GM19240 (cell line): ENCODE measurements at regions not wholly inside any gene's neighbourhood (a gene's known extent, or its start where the extent isn't known, plus 50 kb on each side); places are given as distances from the start of the nearest gene placed in this dataset.

ENCODE experiments used
- DNase-seq: peaks from one replicate; pipeline ENCODE4 v3.0.0; 2011; ENCODE audit warnings: low spot score; ENCODE audit not compliant: insufficient read length

DNA sequence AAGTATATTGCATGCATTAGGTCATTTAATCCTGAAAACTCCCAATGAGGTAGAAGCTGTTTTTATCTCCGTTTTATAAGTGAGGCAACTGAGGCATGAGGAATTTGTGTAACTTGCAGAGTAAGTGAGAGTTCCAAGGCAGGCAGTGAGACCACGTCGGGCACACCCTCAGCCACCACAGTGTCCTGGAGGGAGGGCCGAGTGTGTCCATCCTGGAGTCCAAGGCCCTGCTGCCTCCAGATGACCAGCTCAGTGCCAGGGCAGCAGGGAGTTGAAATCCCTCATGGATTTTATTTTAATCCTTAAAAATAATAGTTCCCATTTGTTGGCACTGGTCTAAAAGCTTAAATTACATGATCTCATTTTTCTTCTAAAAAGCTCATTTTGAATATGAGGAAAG is 104.6 kb upstream of the SMIM23 start:
- no peak for DNase-seq

DNA sequence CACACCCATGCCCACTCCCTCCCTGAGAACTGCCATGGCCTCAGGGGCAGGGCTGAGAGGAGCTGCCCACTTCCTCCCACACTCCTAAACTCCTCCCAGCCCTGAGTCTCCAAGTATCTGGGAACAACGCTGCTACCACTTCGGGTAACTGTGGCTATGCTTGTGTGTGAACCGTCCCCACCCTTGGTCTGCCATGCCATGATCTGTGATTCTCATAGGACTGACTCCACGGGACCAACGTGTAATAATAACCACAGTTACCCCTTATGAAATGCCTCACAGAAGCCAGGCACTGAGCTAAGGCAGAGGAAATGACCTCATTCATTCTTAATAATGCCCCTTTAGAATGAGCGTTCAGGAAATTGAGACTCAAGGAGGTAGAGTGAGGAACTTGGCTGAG is 103.9 kb upstream of the SMIM23 start:
- no peak for DNase-seq

DNA sequence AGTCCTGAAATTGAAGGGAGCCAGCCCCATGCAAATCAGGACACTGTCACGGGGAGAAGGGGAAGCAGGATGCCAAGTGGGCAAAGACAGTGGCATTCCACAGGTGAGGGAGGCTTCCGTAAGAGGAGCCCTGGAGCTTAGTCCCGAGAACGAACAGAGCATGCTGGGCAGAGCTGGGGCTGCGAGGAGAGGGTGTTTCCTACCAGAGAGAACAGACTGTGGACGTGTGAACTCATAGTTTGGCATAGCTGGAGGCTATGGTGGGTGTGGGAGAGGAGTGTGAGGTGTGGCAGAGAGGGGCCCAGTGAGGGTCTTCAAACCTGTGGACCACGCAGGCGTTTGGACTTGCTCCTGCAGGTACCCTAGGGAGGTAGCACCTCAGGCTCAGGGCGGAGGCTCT is 102.8 kb upstream of the SMIM23 start:
- DNase-seq = no peak

DNA sequence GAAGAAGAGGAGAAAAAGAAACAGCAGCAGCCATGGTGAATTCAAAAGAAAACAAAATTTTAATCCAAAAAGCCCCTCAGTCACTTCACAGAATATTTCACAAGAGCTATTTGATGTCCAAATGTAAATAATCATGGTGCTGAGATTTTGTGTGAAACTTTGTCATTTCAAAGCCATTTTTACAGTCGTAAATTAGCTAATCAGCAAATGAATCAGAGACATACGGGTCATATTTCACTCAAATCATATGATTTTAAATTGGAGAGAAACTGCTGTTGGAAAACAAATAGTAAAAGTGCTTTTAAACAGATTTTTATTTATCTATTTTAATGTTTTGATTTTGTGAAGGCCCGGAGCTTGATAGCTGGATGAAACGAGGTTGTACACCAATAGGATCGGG is 101.4 kb upstream of the SMIM23 start:
- no peak for DNase-seq

DNA sequence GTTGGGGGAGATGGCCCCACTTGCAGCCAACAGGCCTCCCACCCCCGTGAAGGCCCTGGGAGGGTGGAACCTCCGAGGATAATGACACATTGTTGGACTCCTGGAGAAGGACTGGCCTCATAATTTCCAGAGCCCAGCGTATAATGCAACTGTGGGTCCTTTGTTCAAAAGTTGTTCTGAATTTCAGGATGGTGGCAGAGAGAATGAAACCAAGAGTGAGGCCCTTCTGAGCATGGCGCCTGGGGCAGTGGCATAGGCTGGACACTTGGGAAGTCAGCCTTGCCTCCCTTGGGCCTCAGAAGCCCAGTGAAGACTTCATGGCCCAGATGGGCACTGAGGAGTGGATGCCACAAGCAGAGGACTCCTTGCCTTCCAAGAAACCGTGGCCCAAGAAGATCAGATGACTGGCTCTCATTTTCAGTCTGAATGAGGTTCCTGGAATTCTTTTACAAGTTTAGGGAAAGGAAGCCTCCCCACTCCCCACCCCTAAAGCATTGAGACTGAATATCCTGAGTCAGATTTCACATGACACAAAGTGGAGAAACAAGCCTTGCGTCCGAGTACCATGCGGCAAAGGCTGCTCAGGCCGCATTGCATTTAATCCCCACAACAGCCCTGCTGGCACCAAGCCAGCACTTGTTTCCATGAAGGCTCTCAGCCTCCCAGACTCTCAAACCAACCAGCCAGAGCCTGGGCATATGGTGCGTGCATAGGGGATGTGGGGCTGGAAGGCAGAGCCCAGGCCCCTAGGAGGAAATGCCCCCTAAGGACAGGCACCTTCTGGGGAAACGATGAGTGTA is 96.7 kb upstream of the SMIM23 start:
- no peak for DNase-seq

DNA sequence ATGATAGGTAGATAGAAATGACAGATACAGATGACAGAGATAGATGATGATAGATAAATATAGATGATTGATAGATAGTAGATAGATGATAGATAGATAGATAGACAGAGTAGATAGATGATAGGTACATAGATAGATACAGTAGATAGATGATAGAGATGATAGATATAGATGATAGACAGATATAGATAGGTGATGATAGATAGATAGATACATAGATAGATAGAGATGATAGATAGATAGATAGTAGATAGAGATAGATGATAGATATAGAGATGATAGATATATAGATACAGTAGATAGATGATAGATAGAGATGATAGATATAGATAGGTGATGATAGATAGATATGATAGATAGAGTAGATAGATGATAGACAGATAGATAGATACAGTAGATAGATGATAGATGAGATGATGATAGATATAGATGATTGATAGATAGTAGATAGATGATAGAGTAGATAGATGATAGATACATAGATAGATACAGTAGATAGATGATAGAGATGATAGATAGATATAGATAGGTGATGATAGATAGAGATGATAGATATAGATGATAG is 95.7 kb upstream of the SMIM23 start:
- no peak for DNase-seq

DNA sequence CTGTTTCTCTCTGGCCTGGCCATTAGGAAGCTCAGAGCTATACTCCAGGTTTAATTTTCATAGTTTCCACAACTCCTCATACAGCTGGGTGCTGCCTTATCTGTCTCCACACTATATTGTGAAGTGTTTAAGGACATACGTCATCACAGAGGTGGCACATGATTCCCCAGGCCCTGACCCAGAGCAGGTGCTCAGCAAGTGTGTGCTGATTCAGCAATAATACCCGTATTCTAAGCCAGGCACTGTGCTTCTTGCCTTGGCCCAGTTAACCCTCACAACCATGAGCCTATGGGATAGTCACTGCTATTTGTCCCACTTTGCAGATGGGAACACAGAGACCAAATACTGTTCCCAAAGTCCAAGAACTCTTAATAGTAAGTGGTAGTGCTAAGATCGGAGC is 93.5 kb upstream of the SMIM23 start:
- no peak for DNase-seq

DNA sequence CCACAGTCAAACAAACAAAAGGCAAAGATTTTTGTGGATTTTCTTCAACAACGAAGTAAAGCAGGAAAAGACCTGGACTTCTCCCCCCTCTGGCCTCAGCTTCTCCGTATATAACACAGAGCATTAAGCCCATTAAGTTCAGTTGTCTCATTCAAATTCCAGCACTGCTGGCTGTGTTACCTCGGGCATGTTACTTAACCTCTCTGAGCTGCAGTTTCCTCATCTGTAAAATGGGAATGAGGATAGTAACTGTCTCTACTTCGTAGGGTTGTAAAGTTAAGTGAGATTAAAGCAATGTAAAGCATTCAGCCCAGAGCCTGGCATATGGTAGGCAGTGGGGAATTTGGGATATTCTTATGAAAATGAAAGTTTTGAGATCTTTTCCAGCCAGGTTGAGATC is 92.7 kb upstream of the SMIM23 start:
- DNase-seq = no peak

DNA sequence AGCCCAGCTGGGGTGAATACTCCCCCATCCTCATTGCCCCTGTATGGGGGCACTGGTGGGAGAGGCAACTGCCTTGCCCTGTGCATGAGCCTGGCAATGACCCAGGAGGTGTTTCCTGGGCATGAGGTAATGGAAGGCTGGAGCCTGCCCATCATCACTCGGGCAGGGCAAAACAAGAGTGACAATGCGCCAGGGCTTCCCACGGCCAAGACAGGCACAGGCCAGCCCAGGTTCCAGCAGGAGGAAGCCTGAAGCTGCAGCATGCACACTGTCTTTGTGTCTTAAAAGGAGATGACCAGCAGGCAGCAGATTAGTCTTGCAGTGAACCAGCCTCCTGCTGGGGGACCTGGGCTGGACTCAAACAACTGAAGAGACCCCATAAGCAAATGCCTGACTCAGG is 92.2 kb upstream of the SMIM23 start:
- no peak for DNase-seq

DNA sequence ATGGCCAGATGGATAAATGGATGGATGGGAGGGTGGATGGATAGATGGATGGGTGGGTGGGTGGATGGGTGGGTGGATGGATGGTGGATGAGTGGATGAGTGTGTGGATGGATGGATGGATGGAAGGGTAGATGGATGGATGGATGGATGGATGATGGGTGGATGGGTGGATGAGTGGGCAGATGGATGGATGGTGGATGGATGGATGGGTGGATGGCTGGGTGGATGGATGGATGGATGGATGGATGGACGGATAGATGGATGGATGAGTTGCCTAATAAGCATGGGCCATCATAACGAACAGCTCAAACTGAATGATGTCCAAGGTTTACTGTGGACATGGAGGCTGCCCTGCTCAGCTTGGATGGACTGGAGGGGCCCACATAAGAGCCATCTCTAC is 89.8 kb upstream of the SMIM23 start:
- DNase-seq = no peak

DNA sequence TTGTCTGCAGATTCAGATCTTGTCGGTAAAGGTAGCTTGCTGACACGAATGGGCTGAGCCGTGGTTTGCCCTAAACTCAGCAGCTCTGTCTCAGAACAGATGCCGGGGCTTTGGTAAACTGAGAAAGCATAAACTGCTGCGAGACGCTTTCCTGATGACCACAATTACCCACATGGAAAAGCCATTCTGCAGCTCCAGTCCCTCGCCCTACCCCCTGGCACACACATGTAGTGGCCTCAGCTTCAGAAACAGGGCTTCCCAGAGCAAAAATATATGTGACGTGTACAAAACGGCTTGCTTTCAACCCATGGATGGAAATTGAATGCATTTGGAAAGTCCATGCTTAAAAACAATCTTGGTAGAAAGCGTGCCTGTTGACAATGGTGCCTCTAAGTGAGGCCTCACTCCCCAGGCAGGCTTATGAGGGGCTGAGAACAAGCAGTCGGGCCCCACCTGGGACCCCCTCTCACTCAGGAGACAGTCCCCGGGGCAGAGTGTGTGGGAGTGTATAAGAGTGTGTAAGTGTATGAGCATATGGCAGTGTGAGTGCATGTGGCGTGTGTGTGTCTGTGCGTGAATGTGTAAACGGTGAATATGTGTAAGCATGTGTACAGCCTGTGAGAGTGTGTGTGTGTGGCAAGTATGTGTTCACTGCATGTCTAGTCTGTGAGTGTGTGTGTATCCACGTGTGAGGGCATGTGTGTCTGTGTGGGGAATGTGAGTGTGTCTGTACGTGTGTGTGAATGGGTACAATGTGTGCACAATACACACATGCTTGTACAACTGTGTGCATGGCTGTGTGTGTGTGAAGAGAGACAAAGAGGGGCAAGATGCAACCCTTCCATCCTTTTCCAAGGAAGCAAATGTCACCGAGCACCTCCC is 88.2 kb upstream of the SMIM23 start:
- DNase-seq = no peak

DNA sequence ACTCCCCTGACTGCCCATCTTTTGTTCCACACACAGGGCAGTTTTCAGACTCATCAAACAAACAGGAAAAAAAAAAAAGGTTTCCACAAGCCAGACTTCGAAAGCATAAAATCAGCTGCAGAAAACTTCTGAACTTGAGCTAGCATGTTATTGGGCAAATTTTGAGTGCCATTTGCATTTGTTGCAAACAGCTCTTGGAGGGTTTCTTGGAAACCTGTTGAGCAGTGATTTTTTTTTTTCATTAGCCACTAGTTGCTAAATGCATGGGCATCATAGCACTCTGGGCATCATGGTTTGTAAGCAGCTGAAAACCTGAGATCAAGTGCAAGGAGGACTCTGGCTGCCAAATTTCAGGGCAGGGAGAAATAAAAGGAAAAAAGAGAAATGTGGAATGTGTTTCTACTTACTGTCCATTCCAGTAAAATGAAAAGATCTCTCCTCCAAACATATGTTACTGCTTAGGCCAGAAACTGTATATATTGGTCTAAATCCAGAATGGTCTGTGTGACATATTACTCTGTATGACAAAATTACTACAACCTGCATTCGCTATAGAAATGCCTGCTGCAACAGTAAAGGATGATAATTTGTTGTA is 85.2 kb upstream of the SMIM23 start:
- DNase-seq = no peak

DNA sequence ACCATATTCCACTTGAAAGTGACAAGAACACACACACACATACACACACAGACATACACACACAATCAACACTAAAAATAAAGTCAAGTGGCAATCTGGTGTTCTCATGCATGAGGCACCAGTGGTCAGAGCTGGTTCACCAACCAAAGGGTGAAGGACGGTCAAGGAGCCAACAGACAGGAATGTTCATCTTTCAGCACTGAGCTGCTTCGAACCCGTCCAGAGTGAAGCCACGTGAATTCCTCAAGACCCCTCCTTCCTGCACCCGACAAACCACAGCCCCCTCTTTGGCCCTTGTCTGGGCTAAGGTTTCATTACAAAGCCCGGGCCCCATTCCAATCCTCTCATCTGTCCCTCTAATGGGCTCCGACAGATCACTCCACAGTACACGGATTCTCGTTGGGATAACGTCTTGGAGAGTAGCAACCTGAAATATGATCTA is 84.5 kb upstream of the SMIM23 start:
- DNase-seq = no peak

DNA sequence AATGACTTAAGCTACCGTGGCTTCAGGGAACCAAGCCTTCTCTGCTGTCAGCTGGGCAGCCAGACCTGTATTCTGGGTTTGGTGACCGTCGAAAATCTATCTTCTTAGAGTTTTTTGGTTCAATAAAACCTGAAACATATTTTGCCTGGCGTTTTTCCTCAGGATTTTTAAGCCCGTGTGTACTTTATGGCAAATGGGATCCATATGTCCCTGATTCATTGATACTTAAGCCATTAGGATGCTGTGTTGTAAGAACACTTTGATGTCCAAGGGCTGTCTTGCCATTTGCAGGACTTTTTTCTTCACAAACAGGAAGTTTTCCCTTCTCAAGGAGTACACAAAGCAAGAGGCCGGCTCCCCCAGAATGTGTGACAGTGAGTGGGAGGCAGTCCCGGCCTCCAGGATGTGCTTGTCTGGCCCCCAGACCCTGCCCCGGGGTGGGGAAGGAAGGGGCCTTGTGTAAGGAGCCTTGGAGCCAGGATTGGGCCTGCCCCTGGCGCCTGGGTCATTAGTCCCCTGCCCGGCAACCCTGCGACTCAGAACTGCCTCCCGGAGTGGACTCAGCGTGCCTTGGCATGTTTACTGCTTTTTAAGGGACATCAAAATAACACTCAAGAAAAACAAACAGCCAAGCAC is 83.4 kb upstream of the SMIM23 start:
- no peak for DNase-seq

DNA sequence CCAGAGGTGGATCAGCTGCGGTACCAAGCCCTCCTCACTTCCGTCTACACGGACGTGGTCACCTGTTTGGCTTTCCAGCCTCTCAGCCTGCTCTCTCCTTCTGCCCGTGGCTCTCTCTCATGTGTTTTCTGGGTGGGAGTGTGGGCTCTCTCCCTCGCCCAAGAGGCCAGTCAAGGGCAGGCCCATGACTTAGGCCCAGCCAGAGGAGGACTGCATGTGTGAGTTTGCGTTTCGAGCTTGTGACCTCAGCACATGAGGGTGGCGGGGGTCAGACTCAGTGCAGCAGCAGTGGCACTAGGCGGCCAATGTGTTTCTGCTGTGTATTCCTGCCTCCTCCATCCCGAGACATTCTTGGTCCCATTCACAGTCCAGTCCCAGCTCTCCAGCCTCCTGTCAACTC is 82.5 kb upstream of the SMIM23 start:
- DNase-seq = no peak

DNA sequence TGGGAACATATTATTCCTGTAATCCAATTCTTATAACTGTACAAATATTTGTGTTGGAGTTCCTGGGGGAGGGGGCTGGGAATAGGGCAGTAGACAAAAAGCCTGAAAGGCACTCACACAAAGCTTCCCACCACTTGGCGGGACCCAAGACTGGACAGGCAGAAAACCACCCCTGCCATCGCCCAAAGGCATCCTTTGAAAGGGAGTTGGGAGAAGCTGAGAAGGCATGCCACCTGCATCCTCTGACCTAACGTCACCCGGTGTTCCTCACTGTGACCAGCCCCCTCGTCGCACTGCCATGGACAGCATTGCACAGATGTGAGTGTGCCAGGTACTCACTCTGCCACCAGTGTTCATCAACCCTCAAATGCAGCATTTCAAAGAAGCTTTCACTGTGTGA is 80.6 kb upstream of the SMIM23 start:
- no peak for DNase-seq

DNA sequence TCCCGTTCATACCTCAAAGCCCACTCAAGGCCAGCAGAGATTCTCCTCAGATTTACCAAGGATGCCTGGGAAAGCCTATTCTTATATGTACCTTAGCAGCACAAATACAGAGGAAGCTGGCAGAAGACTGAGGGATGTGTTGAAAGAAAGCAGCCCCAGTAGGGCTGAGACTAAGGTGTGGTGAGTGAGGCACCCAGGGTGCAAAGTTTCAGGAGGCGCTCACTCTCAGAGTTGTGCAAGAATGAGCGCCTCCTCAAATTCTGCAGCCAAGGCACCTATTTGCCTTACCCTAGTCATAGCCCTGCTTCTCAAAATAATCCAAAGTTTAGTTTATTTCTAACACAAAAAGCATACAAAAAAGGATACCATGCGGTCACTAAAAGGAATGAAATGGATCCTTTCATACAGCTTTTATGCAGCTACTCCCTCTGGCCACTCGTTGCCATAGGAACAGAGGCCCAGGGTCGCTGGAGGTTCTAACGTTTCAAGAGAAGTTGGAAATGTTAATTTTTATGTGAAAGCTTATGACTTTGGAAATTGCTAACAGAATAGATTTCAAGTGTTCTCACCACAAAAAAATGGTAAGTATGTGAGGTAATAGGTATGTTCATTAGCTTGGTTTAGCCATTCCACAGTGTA is 79.7 kb upstream of the SMIM23 start:
- DNase-seq = no peak

DNA sequence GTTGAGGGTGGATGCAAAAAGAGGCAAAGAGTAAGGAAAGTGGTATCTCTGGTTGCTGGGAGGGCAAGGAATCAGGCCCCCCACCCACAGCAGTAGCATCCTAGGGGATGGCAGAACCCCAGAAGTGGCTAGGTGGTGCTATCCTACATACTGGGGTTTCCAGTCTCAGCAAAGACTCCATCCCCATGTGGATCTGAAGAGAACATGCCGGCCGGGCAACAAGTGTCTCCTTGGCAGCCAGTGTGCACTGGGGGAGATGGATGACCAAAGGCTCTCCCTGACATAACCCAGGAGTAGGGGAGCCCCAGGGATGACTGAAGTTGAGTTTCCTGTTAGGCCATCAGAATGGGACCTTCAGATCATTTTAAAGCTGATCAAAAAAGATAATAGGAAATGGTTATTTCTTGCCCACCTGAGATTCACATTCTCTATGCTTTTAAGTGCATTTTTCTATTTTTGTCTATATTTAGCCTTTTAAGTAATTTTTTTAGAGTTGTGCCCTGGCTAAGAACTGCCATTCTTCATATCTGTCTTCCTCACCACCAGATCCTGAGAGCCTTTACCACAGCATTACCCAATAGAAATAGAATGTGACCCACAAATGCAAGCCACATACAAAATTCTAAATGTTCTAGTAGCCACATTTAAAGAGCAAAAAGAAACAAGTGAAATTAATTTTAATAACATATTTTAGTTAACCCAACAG is 78.7 kb upstream of the SMIM23 start:
- DNase-seq = no peak

DNA sequence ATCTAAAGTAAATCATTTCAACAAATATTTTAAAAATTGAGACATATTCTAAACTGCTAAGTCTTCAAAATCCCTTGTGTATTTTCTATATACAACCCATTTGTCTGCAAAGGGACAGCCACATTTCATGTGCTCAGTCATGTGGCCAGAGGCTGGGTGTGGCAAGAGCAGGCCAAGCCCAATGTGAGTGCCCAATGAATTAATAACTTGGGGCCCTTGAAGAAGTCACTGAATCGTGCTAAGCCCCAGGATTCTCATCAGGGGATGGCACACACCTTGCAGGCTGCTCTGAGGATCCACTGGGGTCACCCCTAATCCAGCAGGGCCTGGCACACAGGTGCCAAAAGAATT is 78.2 kb upstream of the SMIM23 start:
- DNase-seq = no peak

DNA sequence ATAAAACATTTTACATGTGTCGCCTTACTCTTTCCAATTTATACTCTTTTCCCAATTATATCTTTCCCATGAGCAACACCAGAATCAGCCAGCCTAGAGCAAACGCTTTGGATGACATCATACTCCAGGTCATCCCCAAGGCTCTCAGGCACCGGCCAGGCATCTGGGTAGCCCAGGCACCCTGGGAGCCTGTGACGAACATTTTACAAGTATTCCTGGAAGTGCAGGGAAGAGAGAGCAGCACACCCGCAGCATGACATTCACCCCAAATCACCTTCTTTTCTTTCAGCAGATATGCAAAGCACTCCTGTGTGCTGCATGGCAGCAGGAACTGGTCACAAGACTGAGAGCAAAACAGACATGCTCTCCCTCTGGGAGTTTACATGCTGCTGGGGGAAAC is 75.7 kb upstream of the SMIM23 start:
- no peak for DNase-seq
